NCI-H187 treated with DMSO at 0.1 percent for 48 hours (cell line): ENCODE measurements at regions not wholly inside any gene's neighbourhood (a gene's known extent, or its start where the extent isn't known, plus 50 kb on each side); places are given as distances from the start of the nearest gene placed in this dataset.

Source experiments
- DNase-seq: peaks from one replicate; lab custom pipeline; 2025; lab: John Stamatoyannopoulos, UW

- no peak for DNase-seq
These were observed 220.2 kb downstream of the IRX2 start for GRCh38 chr5:2531318-2531717.

DNA sequence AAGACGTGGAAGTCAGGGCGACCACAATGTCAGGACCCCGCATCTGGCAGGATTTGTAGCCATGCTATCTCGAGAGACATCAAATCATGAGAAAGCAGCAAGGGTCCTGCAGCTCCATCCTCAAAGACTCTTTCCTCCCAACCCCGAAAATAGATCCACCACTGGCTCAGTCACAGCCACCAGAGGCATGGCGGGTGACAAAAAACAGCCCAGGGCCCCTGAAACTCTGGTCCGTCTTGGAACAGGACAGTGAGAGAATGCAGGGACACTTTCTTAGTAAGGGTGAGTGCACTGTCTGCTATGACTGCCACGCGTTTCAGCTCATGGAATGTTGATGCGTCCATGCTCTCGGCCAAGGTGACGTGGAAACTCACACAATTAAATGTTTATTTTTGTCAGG, 220.9 kb downstream of the IRX2 start:
- DNase-seq, result no peak

DNA sequence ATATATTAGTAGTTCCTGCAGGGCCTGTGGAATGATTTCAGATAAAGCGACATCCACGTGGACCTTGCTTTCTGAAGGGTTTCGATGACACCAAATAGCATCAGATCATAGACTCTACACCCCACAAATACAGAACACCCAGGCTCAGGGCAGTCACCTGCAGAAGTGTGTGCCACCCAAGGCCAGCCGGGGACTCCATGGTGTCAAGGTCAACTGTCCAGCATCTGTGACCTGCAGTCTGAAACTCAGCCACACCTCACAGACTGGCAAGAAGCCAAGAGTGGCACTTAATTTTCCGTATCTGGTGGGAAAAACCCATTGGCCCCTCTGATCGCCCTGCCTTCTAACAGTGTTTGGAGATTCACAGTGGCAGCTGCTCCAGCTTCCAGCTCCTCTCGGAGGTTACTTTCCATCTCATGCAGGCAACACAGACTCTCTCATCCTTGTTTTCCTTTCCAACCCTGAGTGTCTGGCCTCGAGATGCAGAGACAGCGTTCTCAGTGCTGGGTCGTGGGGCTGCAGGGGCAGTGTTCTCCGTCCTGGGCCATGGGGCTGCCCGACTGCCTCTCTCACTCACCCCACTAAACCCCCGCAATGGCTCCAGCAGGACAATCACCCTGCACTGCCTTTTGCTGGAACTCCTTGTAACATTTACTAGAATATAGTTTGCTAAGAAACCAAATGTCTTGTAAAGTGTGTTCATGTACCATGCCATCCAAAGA, 221.9 kb downstream of the IRX2 start:
- DNase-seq, result no peak

DNA sequence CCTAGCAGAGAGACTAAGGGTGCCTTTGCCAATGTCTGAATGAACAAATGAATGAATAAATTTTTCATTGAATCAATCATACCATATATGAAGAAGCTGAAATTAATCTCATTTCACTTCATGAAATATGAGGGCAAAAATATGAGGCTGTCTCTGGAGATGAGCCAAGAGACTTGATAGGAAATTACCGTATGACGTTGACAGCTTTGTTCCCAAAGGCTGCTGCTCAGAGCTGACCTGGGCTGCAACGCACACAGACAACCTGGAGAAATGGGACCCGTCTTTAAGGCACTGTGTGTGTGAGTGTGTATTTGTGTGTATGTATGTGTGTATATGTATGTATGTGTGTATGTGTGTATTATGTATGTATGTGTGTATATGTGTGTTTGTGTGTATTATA, 226.1 kb downstream of the IRX2 start:
- DNase-seq, result no peak

GRCh38 chr5:2524620-2525019, 226.9 kb downstream of the IRX2 start:
- no peak for DNase-seq

DNA sequence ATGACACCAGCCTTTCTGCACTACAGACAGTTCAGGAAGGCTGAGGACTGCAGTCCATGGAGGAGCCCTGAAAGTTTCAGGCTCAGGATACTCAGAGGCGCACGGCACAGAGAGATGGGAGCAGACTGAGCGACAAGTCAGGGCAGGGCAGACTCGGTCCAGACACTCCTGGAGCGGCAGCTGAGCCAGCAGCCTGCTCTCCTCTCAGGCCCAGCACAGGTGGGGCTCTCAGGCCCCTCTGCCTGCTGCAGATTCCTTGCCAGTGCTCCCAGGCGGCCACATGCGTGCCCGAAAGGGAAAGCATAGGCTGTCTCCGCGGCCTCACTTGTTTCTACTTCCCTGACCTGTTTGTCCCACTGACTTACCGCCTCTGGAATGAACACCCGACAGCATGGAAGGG, 228.3 kb downstream of the IRX2 start:
- DNase-seq, result no peak

DNA sequence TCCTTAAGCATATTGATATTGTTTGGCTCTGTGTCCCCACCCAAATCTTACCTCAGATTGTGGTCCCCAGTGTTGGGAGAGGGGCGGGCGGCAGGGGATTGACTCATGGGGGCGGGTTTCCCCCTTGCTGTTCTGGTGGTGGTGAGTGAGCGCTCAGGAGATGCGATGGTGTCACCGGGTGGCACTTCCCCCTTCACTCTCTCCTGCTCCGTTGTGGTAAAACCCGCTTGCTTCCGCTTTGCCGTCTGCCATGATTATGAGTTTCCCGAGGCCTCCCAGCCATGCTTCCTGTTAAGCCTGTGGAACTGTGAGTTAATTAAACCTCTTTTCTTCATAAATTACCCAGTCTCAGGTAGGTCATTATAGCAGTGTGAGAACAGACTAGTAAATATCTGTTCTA, 229.1 kb downstream of the IRX2 start:
- no peak for DNase-seq

DNA sequence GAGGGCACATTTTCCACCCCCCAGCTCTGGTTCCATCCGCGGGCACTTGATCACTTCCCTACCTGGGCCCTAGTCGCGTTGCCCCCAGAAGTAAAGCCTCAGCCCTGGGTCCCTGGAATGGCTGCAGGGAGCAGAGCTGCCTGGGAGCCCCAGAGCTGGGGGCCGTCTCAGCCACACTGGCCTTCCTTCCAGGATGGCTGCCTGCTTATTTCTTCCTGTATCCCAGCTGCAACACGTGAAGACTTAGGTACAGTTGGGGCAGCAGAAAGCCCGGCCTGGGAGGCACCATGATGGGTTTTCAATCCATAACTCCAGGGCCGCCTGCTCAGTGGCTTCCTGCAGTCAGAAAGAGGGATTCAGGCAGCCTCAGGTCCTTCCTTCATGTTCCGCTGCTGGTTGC, 232.3 kb downstream of the IRX2 start:
- DNase-seq, result no peak

- no peak for DNase-seq
These were observed 234.0 kb downstream of the IRX2 start for GRCh38 chr5:2517451-2517850.

GRCh38 chr5:2515180-2515764, 236.2 kb downstream of the IRX2 start:
- DNase-seq, result no peak

DNA sequence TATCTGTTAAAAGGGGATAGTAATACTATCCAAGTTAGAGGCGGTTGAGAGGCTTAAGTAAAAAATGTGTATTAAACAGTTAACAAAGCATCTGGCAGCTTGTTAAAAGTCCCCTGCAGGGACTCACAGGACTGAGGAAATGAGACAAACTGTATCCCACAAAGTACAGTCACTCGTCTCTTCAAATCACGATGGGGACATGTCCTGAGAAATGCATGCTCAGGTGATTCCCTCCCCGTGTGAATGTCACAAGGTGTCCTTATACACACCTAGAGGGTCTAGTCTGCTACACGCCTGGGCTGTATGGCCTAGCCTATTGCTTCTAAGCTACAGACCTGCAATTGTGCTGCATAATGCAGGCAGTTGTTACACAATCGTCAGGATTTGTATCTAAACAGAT, 237.0 kb downstream of the IRX2 start:
- no peak for DNase-seq

DNA sequence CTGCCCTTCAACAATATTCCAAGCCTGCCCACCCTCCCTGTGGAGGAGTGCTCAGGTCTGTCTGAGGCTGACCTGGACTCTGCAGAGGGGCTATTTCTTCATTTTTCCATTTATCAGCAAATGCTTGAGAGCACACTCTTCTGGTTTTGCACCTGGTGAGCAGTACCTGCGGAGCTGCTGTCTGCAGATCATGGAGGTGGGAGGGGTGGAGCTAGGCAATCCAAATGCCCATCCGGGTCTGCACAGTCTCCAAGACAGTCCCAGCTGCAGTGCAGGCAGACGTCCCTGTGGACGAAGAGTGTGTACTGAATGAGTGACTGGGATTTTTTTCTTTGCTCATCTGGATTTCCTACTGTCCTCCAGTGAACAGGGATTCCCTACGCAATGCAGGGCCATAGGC, 239.8 kb downstream of the IRX2 start:
- DNase-seq, result no peak

GRCh38 chr5:2511126-2511525, 240.4 kb downstream of the IRX2 start:
- no peak for DNase-seq

DNA sequence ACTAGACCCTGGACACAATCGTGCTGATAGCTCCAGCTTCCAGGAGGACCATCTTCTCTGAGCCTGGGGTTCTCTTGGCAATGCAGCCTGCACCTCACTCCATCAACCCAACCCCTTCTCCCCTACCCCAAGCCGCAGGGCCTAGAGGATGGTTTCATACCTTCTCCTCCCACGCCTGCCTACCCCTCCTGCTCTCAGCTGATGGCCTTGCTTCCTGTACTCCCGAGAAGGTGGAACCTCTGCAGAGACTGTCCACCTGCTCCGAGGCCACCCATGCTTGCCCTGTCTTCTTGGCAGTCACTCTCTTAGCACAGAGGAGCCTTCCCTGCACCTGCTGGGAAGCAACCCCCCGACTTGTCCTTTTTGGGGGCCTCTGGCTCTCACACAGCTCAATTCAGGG, 241.9 kb downstream of the IRX2 start:
- DNase-seq, result no peak

DNA sequence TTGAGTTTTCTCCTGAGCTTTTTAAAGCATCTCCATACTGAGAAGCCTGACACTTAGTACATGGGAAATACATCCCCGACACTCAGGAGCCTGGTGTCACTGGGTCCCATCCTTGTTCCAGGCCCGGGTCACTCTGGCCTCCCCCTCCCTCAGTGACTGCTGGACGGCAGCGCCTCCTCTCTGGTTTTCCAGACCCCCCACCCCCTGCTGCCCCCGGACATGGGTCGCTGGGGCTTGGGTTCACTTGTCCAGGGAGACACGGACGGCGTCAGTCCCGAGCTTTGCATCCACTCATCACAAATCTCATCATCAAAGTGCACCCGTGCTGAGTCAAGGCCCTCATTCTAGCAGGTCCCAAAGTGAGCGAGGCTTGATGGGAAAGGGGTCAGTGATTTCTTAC, 243.0 kb downstream of the IRX2 start:
- no peak for DNase-seq

DNA sequence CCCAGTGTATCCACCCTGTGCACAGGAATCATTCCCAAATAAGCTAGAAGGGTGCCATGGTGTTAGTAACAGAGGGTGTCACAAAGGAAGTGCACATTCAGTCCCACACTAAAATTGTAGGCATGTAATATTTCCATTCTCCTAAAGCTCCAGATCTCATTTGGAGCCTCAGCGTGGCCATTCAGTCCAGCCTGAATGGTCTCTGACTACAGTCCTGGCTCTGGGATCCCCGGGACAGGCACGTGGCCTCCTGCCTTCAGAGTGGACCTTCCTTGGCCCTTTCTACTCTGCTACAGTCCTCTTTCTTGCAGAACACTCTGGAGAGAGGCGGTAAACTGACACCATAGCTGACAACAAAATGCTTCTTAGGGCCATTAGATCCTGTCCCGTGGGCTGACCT, 243.9 kb downstream of the IRX2 start:
- DNase-seq, result no peak

DNA sequence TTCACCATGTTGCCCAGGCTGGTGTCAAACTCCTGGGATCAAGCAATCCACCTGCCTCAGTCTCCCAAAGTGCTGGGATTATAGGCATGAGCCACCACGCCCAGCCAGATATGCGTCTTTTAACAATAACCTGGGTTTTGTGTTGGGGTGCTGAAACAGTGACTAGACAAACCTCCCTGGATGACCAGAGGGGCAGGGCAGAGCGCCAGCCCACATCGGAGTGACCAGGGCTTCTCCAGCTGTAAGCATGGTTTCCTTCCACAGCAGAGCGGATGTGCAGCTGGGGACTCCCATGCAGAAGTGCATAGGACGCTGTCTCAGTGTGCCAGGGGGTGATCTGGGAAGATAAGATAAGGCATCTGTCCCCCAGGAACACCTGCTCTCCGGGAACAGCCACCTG, 244.9 kb downstream of the IRX2 start:
- DNase-seq, result no peak

DNA sequence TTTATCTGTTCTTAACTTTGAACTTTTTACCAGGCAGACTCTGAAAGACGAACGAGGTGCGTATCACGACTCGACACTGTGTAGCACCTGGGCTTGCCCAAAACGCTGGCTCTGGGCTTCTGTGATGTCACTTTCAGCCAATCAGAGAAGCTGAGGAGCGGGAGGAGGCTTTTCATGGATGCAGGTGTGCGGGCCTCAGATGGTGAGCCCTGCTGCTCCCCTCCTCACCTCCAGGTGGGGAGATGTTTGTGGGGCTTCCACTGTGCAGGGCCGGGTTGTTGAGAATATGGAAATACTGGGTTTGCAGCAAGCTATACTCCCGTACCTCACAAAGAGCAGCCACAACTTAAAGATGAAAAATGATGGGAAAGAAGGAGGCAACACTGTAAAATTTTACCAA, 246.3 kb downstream of the IRX2 start:
- DNase-seq, result no peak

GRCh38 chr5:2502970-2503594, 248.4 kb downstream of the IRX2 start:
- no peak for DNase-seq

DNA sequence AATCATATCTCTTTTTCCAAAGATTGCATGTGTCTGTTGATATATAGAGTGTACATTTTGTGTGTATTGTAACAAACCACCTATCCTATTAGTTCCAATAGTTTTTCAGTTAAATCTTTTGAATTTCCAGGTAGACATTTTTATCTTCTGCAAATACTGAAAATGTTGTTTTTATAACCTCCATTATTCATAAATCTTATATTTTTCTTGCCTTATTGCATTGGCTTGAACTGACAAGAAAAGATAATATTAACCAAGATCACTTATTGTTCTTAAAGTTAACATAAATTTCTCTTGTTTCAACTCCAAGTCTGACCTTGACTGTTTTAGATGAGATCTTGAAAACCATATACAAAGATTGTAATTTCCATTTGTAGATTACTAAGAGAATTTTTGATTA, 251.6 kb downstream of the IRX2 start:
- DNase-seq, result no peak

DNA sequence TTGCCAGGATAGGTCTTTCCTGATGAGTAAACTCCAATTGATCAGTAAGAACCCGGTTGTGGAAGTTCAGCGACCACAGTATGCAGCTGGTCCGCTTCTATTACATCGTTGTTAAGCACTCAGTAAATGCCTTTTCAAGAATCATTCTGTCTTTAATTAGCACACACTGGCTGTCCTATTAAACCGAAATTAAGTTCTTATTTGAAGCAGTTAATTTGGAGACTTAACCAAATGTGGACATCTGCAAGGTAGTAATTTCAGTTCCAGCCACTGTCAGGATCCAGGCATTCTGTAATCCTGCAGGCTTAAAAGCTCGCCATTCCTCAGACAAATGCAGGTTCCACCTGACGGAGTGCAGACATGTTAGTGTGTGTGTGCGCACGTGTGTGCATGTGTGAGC, 254.6 kb downstream of the IRX2 start:
- no peak for DNase-seq

DNA sequence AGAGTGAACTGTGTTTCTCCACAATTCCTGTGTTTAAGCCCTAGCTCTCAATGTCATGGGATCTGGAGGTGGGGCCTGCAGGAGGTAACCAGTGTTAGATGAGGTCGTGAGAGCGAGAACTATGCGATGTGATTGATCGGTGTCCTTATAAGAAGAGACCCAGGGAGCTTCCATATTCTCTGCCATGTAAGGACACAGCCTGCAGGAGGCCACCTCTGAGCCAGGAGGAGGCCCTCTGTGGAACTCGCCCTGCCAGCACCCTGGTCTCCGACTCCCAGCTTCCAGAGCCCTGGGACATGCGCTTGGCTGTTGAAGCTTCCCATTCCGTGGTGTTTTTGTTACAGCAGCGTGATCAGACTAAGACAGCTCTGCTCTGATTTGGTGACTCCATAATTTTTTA, 255.4 kb downstream of the IRX2 start:
- no peak for DNase-seq

DNA sequence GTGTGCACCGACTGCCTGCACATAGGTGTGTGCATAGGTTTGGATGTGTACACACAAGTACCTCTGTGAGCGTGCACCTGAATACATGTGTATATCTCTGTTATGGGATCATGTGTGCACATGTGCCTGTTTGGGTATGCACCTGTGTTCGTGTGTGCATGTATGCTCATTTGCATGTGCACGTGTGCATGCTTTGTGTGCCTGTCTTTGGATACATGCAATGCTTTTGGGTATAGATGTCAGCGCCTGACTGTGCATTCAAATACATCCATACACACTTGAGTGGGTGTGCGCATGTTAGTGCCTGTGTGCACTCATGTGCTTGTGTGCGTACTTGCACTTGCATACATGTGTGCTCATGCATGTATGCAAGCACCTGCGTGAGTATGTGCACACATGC, 258.1 kb downstream of the IRX2 start:
- no peak for DNase-seq

- DNase-seq, result no peak
These were observed 259.0 kb downstream of the IRX2 start for GRCh38 chr5:2492476-2492875.
